ENCODE measurements at regions not wholly inside any gene's neighbourhood (a gene's known extent, or its start where the extent isn't known, plus 50 kb on each side); places are given as distances from the start of the nearest gene placed in this dataset.
"Not testable (repeated sequence)": the region's sequence is repeated elsewhere in the genome, so short reads cannot be mapped to it uniquely, and the experiment has no call there.

DNA sequence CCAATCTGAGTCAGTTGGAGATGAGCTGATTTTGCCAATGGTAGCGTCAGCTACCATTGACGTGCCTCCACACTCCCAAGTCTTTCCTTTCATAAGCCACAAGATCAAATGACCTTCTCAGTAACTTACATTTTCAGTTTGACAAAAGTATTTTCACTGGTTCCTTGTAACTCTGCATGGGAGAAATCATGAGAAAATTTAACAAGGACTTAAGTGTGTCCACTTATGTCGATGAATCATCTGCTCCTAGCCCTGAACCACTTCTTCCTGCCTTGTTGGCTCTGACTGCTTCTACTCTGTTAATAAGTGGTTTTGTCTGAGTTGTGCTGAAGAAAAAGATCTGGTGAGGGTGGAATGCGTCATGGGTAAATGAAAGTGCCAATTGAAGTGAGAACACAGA is 101.2 kb downstream of the NFKBIZ start:
- DNase-seq (ENCODE audit: low read depth), result no peak

DNA sequence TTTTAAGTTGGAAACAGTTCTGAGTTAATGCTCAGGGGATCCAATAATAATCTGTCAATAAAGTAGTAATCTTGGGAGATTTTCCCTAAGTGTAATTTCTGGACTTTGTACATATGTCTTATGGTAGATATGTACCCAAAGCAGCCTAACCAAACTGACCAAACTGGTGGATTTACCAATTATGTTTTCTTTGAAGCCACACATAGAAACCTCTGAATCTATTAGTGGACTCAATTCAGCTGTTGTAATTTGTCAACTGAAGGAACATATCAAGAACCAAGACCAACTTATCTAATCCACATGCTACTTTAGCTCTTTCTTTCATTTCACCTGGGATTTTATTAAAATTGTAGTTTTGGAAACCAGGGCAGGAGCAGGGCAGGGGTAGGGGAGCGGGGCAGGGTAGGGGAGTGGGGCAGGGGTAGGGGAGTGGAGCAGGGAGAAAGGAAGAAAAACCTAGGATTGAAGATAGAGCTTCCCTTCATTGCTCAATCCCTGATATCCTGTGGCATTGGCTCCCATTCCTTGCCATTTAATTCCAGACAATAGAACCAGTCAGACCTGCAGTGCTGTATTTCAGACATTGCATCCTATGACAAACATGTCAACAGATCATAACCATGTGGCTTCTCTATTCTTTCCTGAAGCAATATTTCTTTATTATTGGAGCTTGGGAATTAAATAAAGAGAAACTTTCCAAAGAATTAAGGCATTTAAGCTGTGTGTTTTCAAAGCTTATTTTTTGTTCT is 101.8 kb downstream of the NFKBIZ start:
- no peak for DNase-seq (ENCODE audit: low read depth)

DNA sequence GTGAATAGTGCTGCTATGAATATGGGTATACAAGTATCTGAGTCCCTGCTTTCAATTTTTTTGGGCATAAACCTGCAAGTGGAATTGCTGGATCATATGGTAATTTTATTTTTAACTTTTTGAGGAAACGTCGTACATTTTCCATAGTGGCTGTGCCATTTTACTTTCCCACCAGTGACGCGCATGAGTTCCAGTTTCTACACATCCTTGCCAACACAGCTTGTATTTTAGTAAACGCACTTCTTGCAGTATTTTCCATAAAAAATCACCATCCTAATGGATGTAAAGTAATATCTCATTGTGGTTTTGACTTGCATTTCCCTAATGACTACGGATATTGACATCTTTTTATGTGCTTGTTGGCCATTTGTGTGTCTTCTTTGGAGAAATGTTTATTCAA is 105.0 kb downstream of the NFKBIZ start:
- DNase-seq (ENCODE audit: low read depth), result no peak

DNA sequence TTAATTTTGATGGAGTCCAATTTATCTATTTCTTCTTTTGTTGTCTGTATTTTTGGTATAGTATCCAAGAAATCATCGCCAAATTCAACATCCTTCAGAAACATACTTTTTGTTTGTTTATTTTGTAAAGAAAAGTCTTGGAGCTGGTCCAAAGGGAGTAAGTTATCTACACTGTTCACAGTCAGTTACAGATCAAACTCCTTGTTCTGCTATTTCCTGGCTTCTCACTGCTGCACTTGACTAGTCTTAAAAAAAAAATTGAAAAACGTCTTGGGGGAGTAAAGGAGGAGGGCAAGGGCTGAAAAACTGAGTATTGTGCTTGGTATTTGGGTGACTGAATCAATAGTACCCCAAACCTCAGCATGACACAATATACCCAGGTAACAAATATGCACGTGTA is 105.6 kb downstream of the NFKBIZ start:
- no peak for DNase-seq (ENCODE audit: low read depth)

DNA sequence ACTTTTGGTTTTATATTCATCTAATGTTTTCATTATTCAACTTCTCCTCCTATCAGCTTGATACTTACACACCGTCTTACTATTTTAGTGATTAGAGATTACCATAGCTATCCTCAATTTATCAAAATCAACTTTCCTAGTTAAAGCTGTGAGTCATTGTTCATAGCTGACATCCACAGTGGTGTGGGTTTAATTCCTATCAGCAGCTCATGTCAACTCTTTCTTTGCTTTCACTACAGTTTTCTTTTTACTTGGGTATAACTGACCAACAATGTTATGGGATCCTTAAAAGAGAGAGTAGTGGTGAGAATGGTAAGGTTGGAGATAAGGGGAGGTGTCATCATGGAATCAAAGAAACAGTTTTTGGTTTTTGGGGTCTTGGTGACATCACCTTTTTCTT is 112.7 kb downstream of the NFKBIZ start:
- no peak for DNase-seq (ENCODE audit: low read depth)

DNA sequence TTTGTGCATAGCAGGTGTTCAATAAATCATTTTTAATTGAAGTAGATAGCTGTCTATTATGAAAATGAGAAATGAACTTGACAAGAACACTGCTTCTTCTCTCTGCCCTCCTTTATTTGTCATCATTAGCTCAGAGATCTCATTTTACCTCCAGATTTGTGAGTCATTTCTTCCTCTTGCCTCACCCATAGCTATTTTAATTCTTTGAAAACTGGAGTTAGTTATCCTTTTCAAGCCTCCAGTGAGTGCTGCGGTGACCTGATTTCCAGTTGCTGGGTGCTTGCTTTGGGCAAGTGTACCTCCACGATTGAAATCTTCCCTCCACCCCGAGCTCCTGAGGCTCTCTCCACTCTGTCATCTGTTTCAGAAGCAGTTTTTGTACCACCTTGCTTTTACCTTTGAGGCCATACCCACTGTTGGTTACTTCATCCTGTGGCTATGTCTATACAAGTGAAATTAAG is 114.6 kb downstream of the NFKBIZ start:
- no peak for DNase-seq (ENCODE audit: low read depth)

DNA sequence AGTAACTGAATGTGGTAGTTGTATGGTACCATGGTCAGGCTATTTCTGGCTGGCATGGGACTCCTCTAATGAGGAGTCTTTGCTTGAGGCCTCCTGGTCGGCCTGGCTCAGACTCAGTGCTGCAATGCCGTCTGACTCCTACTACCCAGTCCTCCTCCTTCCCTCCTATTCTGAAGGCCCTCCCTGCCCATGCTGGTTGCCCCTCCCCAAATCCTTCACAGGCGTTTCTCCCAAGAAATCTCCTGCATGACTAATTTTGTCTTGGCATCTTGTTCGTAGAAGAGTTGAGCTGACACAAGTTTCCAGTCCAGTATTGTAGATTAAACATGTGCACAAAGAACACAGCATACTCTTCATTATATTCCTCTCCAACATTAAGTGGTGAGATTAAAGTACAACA is 115.5 kb downstream of the NFKBIZ start:
- DNase-seq (ENCODE audit: low read depth), result no peak

DNA sequence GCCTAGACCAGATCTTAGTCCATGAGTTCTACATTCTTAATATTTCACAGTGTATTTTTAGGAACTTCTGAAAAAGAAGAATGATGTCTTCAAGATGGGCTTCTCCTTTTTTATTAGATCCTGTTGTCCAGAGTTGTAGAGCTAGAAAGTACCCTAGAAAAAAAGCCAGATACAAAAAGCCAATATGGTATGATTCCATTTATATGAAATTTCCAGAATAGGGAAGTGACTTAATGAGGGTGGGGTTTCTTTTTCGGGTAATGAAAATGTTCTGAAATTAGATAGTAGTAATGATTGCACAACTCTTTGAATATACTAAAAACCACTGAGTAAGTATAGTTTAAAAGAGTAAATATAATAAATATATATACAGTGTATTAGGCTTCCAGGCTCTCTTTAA is 116.9 kb downstream of the NFKBIZ start:
- no peak for DNase-seq (ENCODE audit: low read depth)

DNA sequence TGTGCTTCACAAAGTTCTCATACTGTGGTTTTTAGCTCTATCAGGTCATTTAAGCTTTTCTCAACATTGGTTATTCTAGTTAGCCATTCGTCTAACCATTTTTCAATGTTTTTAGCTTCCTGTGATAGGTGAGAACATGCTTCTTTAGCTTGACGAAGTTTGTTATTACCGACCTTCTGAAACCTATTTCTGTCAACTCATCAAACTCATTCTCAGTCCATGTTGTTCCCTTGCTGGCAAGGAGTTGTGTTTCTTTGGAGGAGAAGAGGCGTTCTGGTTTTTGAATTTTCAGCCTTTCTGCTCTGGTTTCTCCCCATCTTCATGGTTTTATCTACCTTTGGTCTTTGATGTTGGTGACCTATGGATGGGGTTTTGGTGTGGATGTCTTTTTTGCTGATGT is 120.9 kb downstream of the NFKBIZ start:
- no peak for DNase-seq (ENCODE audit: low read depth)

DNA sequence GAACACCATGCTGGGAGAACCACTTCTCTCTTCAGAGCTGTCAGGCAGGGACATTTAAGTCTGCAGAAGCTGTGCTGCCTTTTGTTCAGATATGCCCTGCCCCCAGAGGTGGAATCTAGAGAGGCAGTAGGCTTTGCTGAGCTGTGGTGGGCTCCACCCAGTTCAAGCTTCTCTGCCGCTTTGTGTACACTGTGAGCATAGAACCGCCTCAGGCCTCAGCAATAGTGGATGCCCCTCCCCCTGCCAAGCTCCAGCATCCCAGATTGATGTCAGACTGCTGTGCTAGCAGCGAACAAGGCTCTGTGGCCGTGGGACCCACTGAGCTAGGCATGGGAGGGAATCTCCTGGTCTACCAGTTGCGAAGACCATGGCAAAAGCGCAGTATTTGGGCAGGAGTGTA is 121.6 kb downstream of the NFKBIZ start:
- DNase-seq (ENCODE audit: low read depth), result no peak

DNA sequence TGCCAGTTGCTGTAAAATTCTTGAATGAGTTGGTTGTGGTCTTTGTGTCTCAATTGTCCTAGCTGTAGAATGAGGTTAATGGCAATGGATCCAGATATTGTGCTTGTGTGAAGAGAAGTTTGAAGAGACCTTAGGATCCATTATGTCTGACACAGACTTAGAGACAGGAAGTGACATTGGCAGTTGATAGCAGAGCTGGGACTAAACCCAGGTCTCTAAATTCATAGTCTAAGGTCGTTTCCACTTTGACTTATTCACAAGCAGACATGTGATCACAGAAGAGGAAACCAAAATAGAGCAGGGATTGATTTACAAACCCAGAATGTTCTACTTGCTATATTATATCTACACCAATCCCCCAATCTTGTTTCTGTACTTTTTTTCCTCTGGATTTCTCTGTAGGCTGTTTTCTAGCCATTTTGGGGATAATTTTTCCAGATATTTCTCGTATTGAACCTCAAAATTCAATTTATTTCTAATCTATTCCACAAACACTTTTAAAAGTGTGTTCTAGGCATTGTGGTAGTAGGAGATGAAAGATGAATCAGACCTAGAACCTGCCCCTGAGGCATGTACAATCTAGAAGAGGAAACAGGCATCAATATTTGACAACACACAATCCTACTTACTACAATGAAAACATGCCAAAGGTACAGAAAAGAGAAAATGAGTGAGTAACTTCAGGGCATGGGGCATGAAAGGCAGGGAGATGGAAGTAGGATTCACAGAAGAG is 123.3 kb downstream of the NFKBIZ start:
- DNase-seq (ENCODE audit: low read depth), result no peak

DNA sequence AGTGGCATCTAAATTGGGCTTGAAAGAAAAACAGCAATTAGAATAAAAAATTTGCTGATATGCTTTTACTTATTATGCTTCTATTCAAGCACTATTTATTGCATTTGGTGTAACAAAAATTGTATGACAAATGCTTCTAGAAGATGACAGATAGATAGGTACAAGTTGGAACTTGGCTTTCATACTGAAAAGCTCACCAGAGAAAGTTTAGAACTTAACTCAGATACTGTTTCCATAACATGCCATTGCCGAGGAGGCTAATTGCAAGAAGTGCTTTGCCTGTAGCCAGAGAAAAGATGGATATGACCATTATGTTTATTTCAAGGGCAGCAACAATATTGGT is 123.8 kb downstream of the NFKBIZ start:
- DNase-seq (ENCODE audit: low read depth), result no peak

DNA sequence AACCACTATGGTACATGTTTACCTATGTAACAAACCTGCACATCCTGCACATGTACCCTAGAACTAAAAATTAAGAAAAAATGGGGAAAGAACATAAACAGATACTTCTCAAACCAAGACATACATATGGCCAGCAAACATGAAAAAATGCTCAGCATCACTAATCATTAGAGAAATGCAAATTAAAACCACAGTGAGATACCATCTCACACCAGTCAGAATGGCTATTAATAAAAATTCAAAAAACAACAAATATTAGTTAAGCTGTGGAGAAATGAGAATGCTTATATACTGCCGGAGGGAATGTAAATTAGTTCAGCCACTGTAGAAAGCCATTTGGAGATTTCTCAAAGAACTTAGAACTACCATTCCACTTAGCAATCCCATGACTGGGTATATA is 126.1 kb downstream of the NFKBIZ start:
- DNase-seq (ENCODE audit: low read depth), result not testable (repeated sequence)

DNA sequence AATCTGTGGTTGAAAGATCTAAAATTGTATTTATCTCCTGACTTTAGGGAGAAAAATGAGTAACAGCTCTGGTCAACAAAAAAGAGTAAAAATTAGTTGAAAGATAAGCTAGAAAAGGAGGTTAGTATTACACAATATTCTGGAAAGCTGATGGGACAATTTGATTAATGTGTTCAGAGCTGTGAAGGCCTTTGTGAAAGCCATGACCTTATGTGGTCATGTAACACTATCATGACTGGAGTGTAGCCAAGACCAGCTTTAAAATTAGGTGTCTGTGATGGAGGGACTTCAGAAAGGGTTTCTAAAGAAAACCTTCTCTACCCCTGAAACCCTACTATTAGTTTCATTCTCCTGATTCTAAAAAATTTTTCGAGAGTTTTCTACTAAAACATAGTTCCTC is 127.2 kb downstream of the NFKBIZ start:
- DNase-seq (ENCODE audit: low read depth), result no peak

DNA sequence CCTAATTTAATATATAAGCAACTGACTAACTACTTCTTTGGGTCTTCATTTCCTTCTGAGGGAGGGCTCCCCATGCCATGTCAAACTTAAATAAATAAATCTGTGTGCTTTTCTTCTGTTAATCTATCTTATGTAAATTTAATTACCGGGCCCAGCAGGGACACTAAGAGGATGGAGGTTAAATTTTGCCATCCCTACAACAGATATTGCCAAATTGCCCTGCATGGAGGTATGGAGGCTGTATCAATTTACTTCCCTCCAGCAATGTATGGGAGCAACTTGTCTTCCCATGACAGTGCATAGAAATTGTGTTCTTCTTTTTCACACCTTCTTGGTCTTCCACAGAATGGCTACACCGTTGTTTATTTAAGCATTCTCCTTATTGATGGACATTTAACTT is 129.0 kb downstream of the NFKBIZ start:
- no peak for DNase-seq (ENCODE audit: low read depth)

DNA sequence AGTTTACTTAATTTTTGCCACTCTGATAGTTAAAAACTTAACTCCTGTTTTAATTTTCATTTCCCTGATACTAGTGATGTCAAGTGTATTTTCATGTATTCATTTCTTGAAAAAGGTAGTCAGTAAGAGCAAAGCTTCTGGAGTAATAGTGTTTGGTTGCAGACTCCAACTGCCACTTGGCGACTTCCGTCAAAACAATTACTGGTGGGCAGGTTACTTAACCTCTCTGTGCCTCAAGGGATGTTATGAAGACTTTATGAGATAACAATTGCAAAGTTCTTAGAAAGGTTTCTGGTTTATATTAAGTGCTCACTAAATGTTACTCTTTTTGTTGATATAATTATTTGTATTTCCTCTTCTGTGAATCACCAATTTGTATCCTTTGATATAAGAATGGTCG is 129.7 kb downstream of the NFKBIZ start:
- no peak for DNase-seq (ENCODE audit: low read depth)

DNA sequence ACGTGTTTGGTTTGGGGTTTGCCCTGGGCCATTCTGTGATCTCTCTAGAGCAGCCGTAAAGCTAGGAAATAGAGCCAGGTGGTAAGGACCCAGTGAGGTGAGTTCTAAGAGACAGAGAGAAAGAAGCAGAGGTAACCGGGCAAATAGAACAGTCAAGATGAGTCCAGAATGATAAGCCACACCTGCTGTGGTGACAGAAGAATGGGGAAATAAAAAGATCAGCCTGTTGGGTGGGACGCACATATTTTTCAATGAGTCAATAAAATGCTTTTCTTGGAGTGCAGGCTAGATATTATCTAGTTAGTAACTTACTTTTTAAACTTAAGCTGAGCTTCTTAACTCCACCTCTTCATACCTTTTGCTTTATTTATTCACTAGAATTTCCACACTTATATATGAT is 135.0 kb downstream of the NFKBIZ start:
- DNase-seq (ENCODE audit: low read depth), result no peak

DNA sequence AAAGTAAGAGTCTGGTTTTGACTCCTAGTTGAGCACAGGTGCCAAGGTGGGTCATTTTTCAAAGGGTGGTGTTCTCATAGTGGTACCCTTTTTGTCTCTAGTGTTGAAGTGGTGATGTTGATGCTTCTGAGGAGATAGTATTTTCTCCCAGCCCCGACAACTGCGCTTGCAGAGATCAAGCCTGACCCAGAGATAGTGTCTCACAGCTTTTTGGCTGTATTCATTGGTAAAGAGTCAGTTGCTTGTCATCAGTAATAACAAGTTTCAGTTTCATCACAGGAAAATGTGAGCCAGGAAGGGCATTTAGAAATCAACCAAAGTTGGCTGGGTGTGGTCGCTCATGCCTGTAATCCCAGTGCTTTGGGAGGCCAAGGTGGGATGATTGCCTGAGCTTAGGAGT is 139.3 kb downstream of the NFKBIZ start:
- DNase-seq (ENCODE audit: low read depth), result no peak

DNA sequence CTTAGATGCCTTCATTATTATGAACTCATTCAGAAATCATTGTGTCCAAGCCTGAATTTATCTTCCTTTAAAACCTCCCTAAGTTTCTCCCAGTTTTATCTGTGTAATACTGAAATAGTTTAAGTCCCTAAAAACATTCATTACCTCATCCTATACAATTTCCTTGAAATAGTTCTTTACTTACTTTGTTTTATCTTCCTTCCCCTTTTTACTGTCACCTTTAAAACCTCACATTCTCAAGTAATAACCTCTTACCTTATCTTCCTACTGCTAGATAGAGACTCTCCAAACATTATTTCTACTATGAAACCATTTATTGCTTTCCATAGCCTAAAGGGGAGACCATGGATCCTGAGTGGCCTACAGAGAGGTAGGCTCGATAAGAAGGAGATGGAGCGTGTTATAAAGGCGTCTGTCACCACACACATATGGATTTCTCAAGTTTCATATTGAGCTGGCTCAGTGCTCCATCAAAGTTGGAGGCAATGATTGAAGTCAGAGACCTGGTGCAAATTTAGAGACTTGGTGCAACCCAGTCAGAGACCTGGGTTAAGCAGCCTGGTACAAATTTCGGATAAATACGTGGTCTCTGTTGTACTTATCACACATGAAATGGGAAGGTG is 140.4 kb downstream of the NFKBIZ start:
- no peak for DNase-seq (ENCODE audit: low read depth)

DNA sequence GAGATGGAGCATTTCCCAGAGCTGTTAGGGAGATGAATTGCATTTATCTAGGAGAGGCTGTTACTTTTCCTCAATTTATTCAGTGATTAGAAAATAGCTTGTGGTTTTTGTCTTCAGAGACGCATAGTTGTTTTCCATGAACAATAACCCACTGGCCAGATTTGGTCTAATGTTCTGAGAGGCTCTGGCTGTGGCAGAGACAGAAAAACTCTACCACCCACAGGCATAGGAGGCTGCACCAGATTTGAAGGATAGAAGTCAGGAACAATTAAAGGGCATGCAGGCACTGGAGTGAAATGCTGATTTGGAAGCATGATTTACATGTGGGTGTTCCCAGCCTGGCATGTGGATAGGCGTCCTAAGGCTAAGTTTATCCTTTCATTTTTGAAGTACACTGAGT is 143.5 kb downstream of the NFKBIZ start:
- DNase-seq (ENCODE audit: low read depth), result no peak

DNA sequence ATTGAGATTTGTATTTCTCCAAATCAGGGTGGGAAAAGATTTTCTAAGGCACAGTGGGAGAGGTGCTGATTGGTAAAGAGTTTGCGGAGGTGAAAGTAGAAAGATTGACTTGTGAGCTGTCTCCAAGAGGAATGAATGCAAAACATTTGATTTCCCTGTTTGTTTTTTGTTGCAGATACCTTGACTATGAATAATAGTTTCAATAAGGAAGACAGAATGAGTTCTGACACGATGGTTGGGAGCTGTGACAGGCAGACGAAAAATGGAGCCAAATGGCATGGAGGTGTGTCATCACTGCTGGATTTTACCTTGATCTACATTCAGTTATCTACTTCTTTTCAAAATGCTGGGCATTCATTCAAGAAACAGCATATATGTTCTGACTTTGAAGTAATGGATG is 145.1 kb downstream of the NFKBIZ start:
- DNase-seq (ENCODE audit: low read depth), result no peak

DNA sequence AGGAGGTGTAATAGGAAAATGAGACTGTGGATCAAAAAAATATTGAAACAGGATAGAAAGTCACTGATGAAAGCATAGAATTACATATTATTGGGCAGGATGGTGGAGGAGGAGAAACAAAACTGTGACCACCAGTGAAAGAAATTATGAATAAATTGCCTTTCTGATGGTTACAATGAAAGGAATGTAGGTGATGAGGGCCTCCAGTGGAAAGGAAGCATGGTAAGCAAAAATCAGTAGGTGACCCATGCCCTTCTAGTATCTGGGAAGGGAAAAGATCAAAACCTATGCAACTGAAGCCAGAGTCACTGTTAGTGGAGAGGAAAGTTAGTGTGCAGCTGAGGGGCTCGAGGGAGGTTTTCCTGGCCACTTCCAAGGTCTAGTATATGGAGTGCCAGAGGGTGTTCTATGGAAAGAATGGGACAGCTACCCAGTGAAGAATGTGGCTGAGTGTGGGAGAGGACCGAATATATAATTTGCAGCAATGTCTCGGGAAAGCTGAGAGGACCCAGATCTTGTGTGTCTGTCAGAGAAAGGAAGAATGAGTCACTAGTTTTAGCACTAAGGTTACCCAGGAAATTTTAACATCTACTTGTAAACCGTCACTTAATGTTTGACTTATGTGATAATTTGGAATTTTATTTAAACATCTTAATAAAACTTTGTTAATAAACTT is 146.2 kb downstream of the NFKBIZ start:
- no peak for DNase-seq (ENCODE audit: low read depth)

DNA sequence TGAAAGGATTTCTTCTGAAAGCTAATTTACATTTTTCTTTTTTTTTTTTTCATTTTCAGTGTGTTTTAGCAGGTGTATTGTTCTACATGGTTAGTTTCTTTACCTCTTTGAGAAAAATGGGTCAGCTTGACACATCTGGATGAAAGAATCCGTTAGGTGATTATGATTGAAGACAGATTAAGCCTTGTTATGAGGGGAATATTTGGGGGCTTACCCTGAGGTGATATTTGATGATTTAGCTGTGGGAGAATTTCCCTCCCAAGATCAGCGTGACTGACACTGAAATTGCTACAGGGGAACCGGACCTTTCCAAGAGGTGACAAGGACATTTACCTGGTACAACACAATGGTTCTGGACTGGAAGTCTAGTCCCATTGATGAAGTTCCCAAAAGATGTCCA is 147.5 kb downstream of the NFKBIZ start:
- no peak for DNase-seq (ENCODE audit: low read depth)

Measured in stimulated activated CD8-positive, alpha-beta memory T cell treated with anti-CD3 and anti-CD28 coated beads, Interleukin-7, amount 100 ng/mL, for 24 hours (primary cell).